H9 (cell line): ENCODE measurements at regions not wholly inside any gene's neighbourhood (a gene's known extent, or its start where the extent isn't known, plus 50 kb on each side); places are given as distances from the start of the nearest gene placed in this dataset.

Source experiments
- DNase-seq: peaks from one replicate; pipeline ENCODE4 v3.0.0-alpha.2; 2017
- H2AFZ ChIP-seq: one replicate; pipeline ENCODE4 v1.6.1; 2013; ENCODE audit warnings: mild to moderate bottlenecking, low read length, control low read depth, moderate library complexity
- H2AK5ac ChIP-seq: 2 replicates; pipeline ENCODE4 v1.6.1; 2013; ENCODE audit warnings: low read length, control low read depth, mixed read lengths; ENCODE audit not compliant: insufficient read length
- H2BK120ac ChIP-seq: one replicate; pipeline ENCODE4 v1.6.1; 2013; ENCODE audit warnings: low read depth, mild to moderate bottlenecking, low read length, control low read depth, inconsistent platforms; ENCODE audit not compliant: poor library complexity, severe bottlenecking
- H2BK12ac ChIP-seq: 2 replicates; pipeline ENCODE4 v1.6.1; 2013; ENCODE audit warnings: low read length, control low read depth, mixed read lengths, low read depth; ENCODE audit not compliant: insufficient read length
- H2BK15ac ChIP-seq: 2 replicates; pipeline ENCODE4 v1.6.1; 2013; ENCODE audit warnings: low read depth, low read length, control low read depth
- H2BK20ac ChIP-seq: one replicate; pipeline ENCODE4 v1.6.1; 2013; ENCODE audit warnings: low read depth, mild to moderate bottlenecking, low read length, control low read depth, inconsistent platforms; ENCODE audit not compliant: poor library complexity, severe bottlenecking
- H2BK5ac ChIP-seq: 2 replicates; pipeline ENCODE4 v1.6.1; 2013; ENCODE audit warnings: low read length, control low read depth, mixed read lengths; ENCODE audit not compliant: insufficient read length
- H3K14ac ChIP-seq: 2 replicates; pipeline ENCODE4 v1.6.1; 2013; ENCODE audit warnings: low read length, control low read depth; ENCODE audit not compliant: insufficient read depth
- H3K18ac ChIP-seq: 2 replicates; pipeline ENCODE4 v1.6.1; 2013; ENCODE audit warnings: low read depth, mild to moderate bottlenecking, mixed read lengths, low read length, control low read depth; ENCODE audit not compliant: insufficient read length
- H3K23ac ChIP-seq: 2 replicates; pipeline ENCODE4 v1.6.1; 2013; ENCODE audit warnings: low read length, control low read depth, mixed read lengths, low read depth; ENCODE audit not compliant: insufficient read length
- H3K23me2 ChIP-seq: 2 replicates; pipeline ENCODE4 v1.6.1; 2013; ENCODE audit warnings: low read depth, mild to moderate bottlenecking, mixed read lengths, low read length, control low read depth; ENCODE audit not compliant: insufficient read length, poor library complexity, severe bottlenecking
- H3K27ac ChIP-seq: 2 replicates; pipeline ENCODE4 v1.5.1; 2013; ENCODE audit warnings: low read length, control low read depth, mixed read lengths, low read depth; ENCODE audit not compliant: insufficient read length
- H3K27me3 ChIP-seq: 2 replicates; pipeline ENCODE4 v1.6.1; 2013; ENCODE audit warnings: low read length, control low read depth, inconsistent platforms; ENCODE audit not compliant: insufficient read depth
- H3K4ac ChIP-seq: 2 replicates; pipeline ENCODE4 v1.6.1; 2013; ENCODE audit warnings: low read depth, mild to moderate bottlenecking, control low read depth, inconsistent platforms, low read length, moderate library complexity
- H3K4me1 ChIP-seq: 2 replicates; pipeline ENCODE4 v1.6.1; 2013; ENCODE audit warnings: low read length, control low read depth, inconsistent platforms; ENCODE audit not compliant: insufficient read depth
- H3K4me2 ChIP-seq: 2 replicates; pipeline ENCODE4 v1.6.1; 2013; ENCODE audit warnings: low read length, control low read depth, mixed read lengths; ENCODE audit not compliant: insufficient read length, insufficient read depth
- H3K56ac ChIP-seq: 2 replicates; pipeline ENCODE4 v1.6.1; 2013; ENCODE audit warnings: low read depth, mild to moderate bottlenecking, mixed read lengths, low read length, control low read depth; ENCODE audit not compliant: insufficient read length
- H3K79me1 ChIP-seq: 2 replicates; pipeline ENCODE4 v1.6.1; 2013; ENCODE audit warnings: low read depth, mild to moderate bottlenecking, moderate library complexity, low read length, control low read depth, inconsistent platforms; ENCODE audit not compliant: insufficient read depth, poor library complexity, severe bottlenecking
- H3K79me2 ChIP-seq: 2 replicates; pipeline ENCODE4 v1.6.1; 2013; ENCODE audit warnings: low read length, control low read depth, inconsistent platforms; ENCODE audit not compliant: insufficient read depth
- H3K9ac ChIP-seq: 2 replicates; pipeline ENCODE4 v1.6.1; 2013; ENCODE audit warnings: low read length, control low read depth, mixed read lengths; ENCODE audit not compliant: insufficient read length; ENCODE audit errors: extremely low read depth
- H3K9me3 ChIP-seq: one replicate; pipeline ENCODE4 v1.6.1; 2013; ENCODE audit warnings: low read depth, low read length, inconsistent platforms; ENCODE audit not compliant: control insufficient read depth
- H3T11ph ChIP-seq: one replicate; pipeline ENCODE4 v1.6.1; 2013; ENCODE audit warnings: mild to moderate bottlenecking, low read length, control low read depth, inconsistent platforms
- H4K20me1 ChIP-seq: one replicate; pipeline ENCODE4 v1.6.1; 2013; ENCODE audit not compliant: control insufficient read depth, insufficient read length, insufficient read depth
- H4K5ac ChIP-seq: 2 replicates; pipeline ENCODE4 v1.6.1; 2013; ENCODE audit warnings: low read depth, mild to moderate bottlenecking, mixed read lengths, low read length, control low read depth; ENCODE audit not compliant: insufficient read length
- H4K8ac ChIP-seq: replicated peaks from 2 replicates; pipeline ENCODE4 v1.6.1; 2013; ENCODE audit warnings: low read length, control low read depth, mixed read lengths, low read depth; ENCODE audit not compliant: insufficient read length
- H4K91ac ChIP-seq: 2 replicates; pipeline ENCODE4 v1.6.1; 2013; ENCODE audit warnings: low read depth, mild to moderate bottlenecking, moderate library complexity, mixed read lengths, low read length, control low read depth; ENCODE audit not compliant: insufficient read length
- H3K27ac Mint-ChIP-seq, 3 experiments: 2 replicates in 2 of 3; 3 replicates in 1 of 3; pipeline ENCODE4 v1.8.0; 2020 to 2021; ENCODE audit warnings: mixed read lengths in 3 of 3, mild to moderate bottlenecking in 1 of 3, moderate library complexity in 1 of 3
- H3K27me3 Mint-ChIP-seq: 2 replicates; pipeline ENCODE4 v1.8.0; 2021; ENCODE audit warnings: low read depth, mild to moderate bottlenecking, moderate library complexity, mixed read lengths
- H3K36me3 Mint-ChIP-seq, 3 experiments: 2 replicates in 2 of 3; 3 replicates in 1 of 3; pipeline ENCODE4 v1.8.0; 2020 to 2021; ENCODE audit warnings: low read depth in 3 of 3, mixed read lengths in 3 of 3; ENCODE audit not compliant: insufficient read depth in 1 of 3
- H3K4me1 Mint-ChIP-seq, 2 experiments: 2 replicates each; pipeline ENCODE4 v1.8.0; 2020; ENCODE audit warnings: mixed read lengths in 2 of 2
- H3K4me3 Mint-ChIP-seq, 2 experiments: 2 replicates in 1 of 2; 3 replicates in 1 of 2; pipeline ENCODE4 v1.8.0; 2020 to 2021; ENCODE audit warnings: mild to moderate bottlenecking in 2 of 2, mixed read lengths in 2 of 2, moderate library complexity in 1 of 2
- H3K9me3 Mint-ChIP-seq, 2 experiments: 2 replicates in 1 of 2; 3 replicates in 1 of 2; pipeline ENCODE4 v1.8.0; 2020; ENCODE audit warnings: mild to moderate bottlenecking in 2 of 2, mixed read lengths in 2 of 2, moderate library complexity in 1 of 2
- WGBS: extraction: QIAGEN DNeasy Blood & Tissue Kit; methylation state at CpG from one replicate; pipeline ENCODE4 v1.1.7; 2013; ENCODE audit warnings: missing lambda C conversion rate, low lambda C conversion rate, mixed read lengths; ENCODE audit not compliant: insufficient read length; ENCODE audit errors: extremely low coverage; 5-methylcytosine and 5-hydroxymethylcytosine counted together
- TF ChIP-seq, protein P1 (sequence below): fragments of 200-600 bp; sonication (generic); conservative IDR thresholded peaks from 3 replicates; pipeline ENCODE4 v1.8.0; 2021; ENCODE audit warnings: antibody characterized with exemption, mild to moderate bottlenecking

DNA sequence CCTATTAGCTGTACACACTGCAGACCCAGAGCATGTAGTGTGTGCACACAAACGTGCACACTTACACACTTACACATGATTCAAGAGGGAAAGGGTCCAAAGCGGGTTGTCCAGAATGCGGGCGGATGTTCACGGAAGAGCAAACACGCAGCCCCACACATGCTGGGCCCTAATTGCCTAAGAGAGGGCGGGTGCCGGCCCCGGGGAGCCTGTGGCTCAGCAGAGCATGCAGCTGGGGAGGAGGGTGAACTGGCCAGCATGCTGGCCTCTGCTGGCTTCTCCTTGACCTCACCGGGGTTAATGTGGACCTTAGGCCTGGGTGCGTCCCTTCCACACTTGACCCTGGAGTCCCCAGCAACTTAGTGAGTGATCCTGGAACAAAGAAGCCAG is 816.3 kb downstream of the BRD1 start:
- H3K79me2 ChIP-seq: no peaks in the 10 kb centered on the region
- no peaks in the 10 kb centered on the region for H3K79me1 ChIP-seq
- H2AFZ ChIP-seq: no peak overlapping the region
- H3K27ac ChIP-seq: no peak overlapping the region
- Mint-ChIP-seq H3K27ac (no peak overlapping the region), H3K36me3 (no peaks in the 10 kb centered on the region), H3K27me3 (peaks cover 4% of the 10 kb centered on the region), H3K4me1 (peaks cover 0 to 4% of the 10 kb centered on the region in 2 experiments; a peak in 1 of 4 replicates), H3K4me3 (no peak overlapping the region), H3K9me3 (no peaks in the 10 kb centered on the region)
- H2AK5ac ChIP-seq: no peak overlapping the region
- H3K14ac ChIP-seq: no peak overlapping the region
- H3K4me1 ChIP-seq: no peaks in the 10 kb centered on the region
- H3K56ac ChIP-seq: no peak overlapping the region
- H2BK120ac ChIP-seq: no peak overlapping the region
- H3K9ac ChIP-seq: no peak overlapping the region
- H3K4ac ChIP-seq: no peak overlapping the region
- H2BK5ac ChIP-seq: no peak overlapping the region
- no peak overlapping the region for H4K8ac ChIP-seq
- DNase-seq: peak; percentile 10
- no peak overlapping the region for H3T11ph ChIP-seq
- no peak overlapping the region for H4K5ac ChIP-seq
- no peaks in the 10 kb centered on the region for H4K20me1 ChIP-seq
- TF ChIP-seq, protein P1, sequence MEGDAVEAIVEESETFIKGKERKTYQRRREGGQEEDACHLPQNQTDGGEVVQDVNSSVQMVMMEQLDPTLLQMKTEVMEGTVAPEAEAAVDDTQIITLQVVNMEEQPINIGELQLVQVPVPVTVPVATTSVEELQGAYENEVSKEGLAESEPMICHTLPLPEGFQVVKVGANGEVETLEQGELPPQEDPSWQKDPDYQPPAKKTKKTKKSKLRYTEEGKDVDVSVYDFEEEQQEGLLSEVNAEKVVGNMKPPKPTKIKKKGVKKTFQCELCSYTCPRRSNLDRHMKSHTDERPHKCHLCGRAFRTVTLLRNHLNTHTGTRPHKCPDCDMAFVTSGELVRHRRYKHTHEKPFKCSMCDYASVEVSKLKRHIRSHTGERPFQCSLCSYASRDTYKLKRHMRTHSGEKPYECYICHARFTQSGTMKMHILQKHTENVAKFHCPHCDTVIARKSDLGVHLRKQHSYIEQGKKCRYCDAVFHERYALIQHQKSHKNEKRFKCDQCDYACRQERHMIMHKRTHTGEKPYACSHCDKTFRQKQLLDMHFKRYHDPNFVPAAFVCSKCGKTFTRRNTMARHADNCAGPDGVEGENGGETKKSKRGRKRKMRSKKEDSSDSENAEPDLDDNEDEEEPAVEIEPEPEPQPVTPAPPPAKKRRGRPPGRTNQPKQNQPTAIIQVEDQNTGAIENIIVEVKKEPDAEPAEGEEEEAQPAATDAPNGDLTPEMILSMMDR: no peak
- H3K27me3 ChIP-seq: no peaks in the 10 kb centered on the region
- no peak overlapping the region for H4K91ac ChIP-seq
- WGBS: no CpG with 5 or more reads among the region's 11 CpGs
- no peaks in the 10 kb centered on the region for H3K23me2 ChIP-seq
- H3K18ac ChIP-seq: no peak overlapping the region
- no peak overlapping the region for H2BK20ac ChIP-seq
- no peak overlapping the region for H2BK15ac ChIP-seq
- H3K9me3 ChIP-seq: no peaks in the 10 kb centered on the region
- no peak overlapping the region for H3K23ac ChIP-seq
- H3K4me2 ChIP-seq: no peak overlapping the region
- no peak overlapping the region for H2BK12ac ChIP-seq
